HuH-7 (cell line): ENCODE measurements at regions not wholly inside any gene's neighbourhood (a gene's known extent, or its start where the extent isn't known, plus 50 kb on each side); places are given as distances from the start of the nearest gene placed in this dataset.

Experiments used
- DNase-seq: peaks from one replicate; pipeline ENCODE4 v3.0.0; 2011; ENCODE audit warnings: low spot score

DNA sequence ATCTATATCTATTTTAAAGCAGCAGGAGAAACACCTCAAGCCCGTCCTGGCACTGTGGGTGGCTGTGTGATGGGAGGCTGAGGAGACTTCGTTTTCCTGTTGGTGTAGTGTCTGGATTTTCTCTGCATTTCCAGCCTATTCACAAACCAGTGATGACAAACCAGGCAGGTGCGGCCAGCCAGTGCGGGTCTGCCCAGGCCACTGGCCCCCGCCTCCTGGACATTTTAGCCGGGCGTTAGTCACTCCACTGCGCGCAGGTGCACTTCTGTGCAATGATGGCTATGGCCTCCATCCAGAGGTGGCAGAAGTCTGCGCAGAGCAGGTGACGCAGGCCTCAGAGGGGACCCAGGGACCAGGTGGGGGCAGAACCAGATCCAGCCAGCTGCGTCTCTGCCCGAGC lies 64.9 kb upstream of the PITRM1 start:
- DNase-seq, result no peak

DNA sequence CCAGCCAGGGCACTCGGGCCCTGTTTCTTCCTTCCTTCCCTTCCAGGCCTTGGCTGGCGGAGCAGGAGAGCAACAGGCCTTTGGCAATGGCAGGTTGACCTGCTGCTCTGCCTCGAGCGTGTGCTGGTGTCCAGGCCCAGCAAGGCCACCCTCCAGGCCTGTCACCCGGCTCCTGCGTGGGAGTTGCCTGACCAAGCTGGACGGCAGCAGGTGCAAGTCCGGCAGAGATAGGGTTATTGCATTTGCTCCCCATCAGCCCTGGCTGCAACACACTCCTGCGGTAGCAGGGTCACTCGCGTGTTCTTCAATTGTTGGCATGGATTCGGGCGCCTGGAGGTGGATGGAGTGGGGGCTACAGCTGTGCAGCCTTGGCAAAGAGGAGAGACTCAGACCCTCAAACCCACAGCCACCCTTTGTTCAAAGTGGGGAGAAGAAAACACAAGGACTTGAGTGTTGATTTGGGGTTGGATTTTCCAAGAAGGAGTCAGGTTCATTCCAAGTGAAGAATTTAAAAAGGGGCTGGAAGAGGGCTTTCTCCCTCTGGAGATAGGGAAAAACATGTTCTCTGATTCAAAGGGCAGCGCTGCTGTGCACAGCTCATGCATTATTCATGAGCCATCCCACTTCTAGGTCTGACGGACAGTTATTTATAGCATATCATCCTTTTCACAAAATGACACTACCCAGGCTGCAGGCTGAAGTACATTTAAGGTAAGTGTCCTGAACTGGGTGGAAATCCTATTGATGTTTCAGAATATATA lies 64.2 kb upstream of the PITRM1 start:
- no peak for DNase-seq

DNA sequence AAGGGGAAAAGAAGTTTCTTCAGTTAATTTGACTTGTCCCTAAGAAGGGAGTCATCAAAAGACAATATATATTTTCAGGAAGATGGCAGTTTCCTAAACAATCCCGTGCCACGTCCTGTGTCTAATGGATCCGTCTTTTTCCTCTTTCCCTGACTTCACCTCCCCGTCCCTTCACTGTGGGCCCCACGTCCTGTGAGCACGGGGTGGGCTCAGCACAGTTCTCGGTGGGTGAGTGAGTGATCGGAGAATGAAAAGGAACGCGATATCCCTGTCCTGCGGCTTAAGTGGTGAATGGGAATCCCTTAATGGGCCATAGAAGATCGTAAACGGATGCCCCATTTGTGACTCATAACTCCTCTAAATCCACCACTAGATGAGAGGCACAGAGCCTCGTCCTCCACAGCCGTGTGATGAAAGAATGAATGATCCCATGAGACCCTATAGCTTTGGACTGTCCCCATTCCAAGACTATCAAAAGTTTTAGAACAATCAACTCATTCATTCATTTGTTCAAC lies 63.5 kb upstream of the PITRM1 start:
- no peak for DNase-seq

DNA sequence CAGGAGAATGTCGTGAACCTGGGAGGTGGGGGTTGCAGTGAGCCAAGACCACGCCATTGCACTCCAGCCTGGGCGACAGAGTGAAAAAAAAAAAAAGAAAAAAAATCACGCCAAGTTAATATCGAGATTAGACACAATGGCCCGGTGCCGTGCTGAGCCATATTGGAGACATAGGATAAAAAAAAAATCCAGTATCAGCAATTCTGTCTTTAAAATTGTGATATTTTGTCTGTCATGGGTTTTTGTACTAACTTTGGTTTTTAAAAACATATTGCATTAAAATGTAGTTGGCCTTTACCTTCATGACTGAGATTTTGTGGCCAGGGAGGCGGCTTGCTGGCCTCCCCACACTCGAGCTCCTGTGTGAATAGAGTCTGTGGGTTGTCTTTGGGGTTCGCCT lies 62.8 kb upstream of the PITRM1 start:
- DNase-seq, result no peak

DNA sequence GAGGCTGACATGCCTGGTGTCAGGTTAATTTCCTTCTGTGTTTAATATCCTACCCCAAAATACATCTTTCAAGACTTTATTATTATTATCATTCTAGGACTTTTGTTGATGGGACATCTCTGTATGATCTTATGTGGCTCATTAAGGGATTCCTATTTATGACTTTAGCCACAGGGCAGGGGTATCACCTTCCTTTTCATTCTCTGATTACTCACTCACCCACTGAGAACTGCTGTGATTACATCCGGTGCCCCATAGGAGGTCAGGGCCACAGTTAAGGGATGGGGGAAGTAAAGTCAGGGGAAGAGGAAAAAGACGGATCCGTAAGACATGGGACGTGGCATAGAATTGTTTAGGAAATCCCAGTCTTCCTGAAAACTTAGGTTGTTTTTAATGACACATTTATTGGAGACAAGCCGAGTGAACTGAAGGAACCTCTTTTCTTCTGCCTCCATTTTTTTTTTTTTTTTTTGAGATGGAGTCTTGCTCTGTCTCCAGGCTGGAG lies 61.0 kb upstream of the PITRM1 start:
- no peak for DNase-seq

DNA sequence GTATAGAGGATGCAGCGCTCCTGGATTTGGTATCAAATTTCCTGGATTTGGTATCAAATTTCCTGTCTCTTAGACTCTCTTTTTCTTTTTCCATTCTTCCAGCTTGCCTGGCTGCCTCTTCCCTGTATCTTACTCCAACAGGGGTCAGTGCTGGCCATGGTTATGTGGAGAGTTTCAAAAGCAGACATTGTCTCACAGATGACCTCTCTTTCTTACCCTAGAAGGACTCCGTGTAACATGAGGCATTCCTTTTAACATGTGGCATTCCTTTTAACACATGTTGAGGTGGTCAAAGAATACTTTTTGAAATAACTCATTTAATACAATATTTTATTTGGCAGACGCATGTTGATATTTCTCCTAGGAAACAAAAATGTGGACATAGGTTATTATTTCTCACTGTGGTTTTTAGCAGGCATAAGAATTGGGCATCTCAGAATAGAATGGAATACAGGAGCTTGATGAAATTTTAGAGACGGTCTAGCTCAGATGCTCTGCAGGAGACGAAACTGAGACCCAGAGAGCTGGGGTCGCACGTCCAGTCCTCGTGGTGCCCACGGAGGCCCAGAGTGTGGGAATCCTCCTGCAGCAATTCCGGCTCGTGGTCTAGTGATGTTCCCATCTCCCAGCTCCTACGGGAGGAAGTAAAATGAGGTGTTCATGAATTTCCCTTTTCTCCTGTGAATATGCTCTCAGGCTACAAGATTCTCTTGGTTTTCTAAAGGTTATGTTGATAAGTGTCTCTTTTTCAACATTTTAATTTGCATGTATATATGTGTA lies 59.6 kb upstream of the PITRM1 start:
- DNase-seq, result peak; percentile 37

DNA sequence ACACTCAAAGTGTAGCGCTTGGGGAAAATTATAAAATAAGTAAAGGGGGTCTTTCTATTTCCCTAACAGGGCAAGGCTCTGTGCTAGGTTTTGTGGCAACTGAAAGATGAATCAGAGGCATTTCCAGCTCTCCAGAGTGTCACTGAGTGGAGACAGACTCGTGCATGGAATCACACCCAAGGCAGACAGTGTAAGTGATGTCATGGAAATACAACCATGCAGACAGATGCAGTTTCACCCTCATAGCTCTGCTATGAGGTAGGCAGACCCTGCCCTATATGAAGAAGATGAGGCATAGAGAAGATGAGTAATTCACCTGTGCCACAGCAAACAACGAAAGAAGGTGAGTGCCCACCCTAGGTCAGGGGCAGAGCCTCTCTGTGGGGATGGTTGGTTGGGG lies 57.2 kb upstream of the PITRM1 start:
- no peak for DNase-seq

DNA sequence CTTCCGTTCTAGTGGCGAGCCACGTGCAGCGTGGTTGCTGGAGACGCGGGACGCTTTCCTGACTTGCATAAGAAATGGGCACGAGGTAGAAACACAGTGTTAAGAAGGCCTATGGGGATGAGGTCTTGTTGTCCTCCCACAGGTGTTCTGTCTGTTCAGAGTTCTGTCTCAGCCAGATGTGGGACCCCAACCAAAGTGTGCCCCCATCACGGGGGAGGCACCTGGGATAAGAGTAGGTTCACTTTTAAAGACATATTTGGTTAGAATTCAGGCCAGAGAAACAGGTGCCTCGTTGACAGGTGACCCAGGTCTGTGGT lies 56.0 kb upstream of the PITRM1 start:
- DNase-seq, result no peak

DNA sequence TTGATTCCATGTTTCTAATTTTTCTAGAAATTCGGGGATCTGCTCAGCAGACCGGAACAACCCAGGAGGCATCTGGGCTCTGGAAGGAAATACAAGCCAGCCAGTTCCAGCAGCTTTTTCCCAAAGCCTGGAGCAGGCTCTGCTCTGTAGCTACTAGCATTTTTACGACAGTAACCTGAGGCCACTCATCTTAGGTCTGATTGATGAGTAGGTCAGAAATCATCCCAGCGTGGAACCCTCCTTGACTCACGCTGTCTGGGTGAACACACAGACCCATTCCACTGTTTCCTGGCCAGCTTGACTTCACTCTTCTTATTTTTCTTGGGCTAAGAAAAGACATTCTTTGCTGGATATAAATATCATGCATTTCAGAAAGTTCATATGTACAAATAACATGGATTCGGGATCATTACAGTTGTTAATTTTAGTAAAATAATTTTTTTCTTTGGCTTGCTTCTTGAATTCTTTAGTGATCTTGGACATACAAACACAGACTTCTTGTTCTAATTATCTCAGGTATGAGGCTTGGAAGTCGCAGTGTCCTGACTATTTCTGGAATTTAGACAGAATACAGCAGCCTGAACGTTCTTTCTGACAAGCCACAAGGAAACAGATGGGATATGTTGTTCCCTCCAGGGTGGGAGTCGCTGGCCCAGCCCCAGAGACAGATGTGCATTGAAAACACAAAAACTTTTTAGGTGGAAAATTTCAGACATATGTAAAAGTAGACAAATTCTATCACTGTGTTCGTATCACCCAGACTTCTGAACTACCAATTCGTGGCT lies 54.6 kb upstream of the PITRM1 start:
- no peak for DNase-seq

DNA sequence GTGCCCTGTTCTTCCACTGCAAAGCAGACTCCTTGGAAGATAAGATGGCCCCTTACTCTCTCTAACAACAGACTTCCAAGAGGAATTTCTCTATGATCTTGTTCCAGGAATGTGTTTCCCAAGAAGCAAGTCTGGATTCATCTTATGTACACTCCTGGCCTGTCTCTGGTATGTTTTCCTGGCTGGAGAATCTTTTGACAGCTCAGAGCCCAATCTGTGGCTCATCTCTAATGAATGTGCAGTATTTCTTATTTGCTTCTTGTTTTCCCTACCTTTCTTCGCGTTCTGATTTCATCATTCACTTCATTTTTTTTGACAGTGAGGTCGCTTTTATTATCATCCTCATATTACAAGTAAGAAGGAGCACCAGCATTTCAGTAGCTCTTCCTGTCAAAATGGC lies 53.0 kb upstream of the PITRM1 start:
- no peak for DNase-seq

DNA sequence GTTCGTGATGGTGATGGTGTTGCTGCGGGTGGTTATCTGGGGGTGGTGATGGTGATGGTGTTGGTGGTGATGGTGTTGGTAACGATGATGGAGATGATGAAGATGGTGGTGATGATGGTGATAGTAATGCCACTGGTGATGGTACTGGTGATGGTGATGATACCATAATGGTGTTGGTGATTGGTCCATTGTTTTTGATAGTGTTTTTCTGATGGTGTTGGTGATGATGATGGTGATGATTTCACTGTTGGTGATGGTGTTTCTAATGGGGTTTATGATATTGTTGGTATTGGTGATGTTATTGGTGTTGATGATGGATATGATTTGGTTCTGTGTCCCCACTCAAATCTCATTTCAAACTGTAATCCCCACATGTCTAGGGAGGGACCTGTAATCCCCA lies 51.7 kb upstream of the PITRM1 start:
- DNase-seq, result no peak

DNA sequence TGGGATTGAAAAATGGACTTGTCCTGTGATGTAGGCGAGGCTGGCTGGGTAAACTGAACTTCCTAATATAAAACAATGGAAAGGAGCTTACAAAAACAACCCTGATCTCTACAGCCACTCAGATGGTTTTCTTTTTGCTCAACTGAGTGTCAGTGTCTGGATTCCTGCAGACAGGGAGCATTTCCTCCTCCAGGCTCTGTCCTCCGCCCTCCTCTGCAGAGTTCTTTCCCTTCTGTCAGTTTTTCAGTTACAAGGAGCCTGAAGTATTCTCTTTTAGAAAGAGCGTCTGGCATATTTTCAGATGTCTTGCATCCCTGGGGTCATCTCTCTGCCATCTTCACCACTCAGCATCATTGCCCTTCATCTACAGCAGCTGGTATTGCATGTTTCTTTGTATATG lies 50.0 kb upstream of the PITRM1 start:
- DNase-seq, result no peak
